Activated naive CD4-positive, alpha-beta T cell treated with anti-CD3 and anti-CD28 coated beads, Interleukin-2, amount 50 U/mL, for 24 hours (primary cell): ENCODE measurements at regions not wholly inside any gene's neighbourhood (a gene's known extent, or its start where the extent isn't known, plus 50 kb on each side); places are given as distances from the start of the nearest gene placed in this dataset.
"Not testable (repeated sequence)": the region's sequence is repeated elsewhere in the genome, so short reads cannot be mapped to it uniquely, and the experiment has no call there.

Source experiments
- H3K27ac Mint-ChIP-seq: one replicate; pipeline ENCODE4 v1.8.0; 2021; ENCODE audit warnings: mild to moderate bottlenecking, mixed read lengths
- H3K27me3 Mint-ChIP-seq: one replicate; pipeline ENCODE4 v1.8.0; 2021; ENCODE audit warnings: mixed read lengths
- H3K36me3 Mint-ChIP-seq: one replicate; pipeline ENCODE4 v1.8.0; 2021; ENCODE audit warnings: mixed read lengths
- H3K4me1 Mint-ChIP-seq: one replicate; pipeline ENCODE4 v1.8.0; 2021; ENCODE audit warnings: mixed read lengths
- H3K4me3 Mint-ChIP-seq: one replicate; pipeline ENCODE4 v1.8.0; 2021; ENCODE audit warnings: mild to moderate bottlenecking, mixed read lengths
- H3K9me3 Mint-ChIP-seq: one replicate; pipeline ENCODE4 v1.8.0; 2021; ENCODE audit warnings: mixed read lengths

DNA sequence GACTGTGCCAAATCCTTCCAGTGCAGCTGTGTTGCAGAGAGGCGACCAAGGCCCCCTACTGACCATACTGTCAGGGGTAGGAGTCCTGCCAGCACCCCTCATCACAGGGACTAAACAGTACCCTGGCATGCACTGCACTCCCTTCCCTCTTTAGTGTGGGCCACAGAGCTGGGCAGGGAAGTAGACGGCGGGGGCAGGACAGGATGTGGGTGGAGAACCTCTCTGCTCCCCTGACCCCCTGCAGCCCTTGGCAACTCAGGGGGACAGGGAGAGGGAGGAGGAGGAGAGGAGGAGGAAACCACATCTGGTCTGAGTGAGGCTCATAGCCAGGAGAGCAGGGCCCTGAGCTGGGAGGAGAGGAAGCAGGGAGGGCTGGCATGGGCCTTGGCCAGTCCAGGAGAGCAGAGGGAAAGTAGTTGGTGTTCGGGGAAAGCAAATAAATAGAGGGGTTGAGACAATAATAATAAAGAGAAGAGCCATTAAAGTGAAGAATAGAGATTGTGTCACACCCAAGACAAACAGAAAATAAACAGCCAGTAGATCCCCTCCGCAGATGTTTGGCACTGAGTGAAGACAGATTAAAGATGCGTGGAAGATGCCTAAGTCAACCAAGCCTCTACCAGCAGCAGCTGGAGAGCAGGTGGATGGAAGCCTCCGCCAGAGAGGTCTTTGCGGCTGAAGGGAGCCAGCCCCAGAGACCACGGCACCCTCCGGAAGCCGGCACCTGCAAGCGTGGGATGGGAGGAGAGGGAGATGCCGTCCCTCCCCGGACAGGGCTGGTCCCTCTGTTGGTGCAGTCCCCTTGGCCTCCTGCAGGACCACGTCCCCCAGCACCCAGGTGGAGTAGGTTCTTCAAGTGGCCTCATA, 61.5 kb downstream of the RPUSD4 start:
- no peaks in the 10 kb centered on the region for H3K4me1 Mint-ChIP-seq
- H3K27me3 Mint-ChIP-seq: peaks cover 1% of the 10 kb centered on the region
- peaks cover 6% of the 10 kb centered on the region for H3K9me3 Mint-ChIP-seq
- peaks cover 4% of the 10 kb centered on the region for H3K36me3 Mint-ChIP-seq
- H3K27ac Mint-ChIP-seq: no peak overlapping the region
- H3K4me3 Mint-ChIP-seq: no peak overlapping the region

DNA sequence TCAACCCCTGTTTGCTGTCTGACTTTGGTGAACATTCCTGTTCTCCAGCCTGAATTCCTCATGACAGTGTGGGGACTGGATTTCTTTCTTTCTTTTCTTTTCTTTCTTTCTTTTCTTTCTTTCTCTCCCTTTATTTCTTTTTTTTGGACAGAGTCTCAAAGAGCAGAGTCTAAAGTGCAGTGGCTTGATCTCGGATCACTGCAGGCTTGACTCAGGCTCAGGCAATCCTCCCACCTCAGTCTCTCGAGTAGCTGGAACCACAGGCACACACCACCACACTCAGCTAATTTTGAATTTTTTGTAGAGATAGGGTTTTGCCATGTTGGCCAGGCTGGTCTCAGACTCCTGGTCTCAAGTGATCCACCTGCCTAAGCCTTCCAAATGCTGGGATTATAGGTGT, 63.1 kb downstream of the RPUSD4 start:
- no peaks in the 10 kb centered on the region for H3K4me1 Mint-ChIP-seq
- no peak overlapping the region for H3K4me3 Mint-ChIP-seq
- H3K9me3 Mint-ChIP-seq: peaks cover 6% of the 10 kb centered on the region
- peaks cover 1% of the 10 kb centered on the region for H3K27me3 Mint-ChIP-seq
- peaks cover 4% of the 10 kb centered on the region for H3K36me3 Mint-ChIP-seq
- no peak overlapping the region for H3K27ac Mint-ChIP-seq

DNA sequence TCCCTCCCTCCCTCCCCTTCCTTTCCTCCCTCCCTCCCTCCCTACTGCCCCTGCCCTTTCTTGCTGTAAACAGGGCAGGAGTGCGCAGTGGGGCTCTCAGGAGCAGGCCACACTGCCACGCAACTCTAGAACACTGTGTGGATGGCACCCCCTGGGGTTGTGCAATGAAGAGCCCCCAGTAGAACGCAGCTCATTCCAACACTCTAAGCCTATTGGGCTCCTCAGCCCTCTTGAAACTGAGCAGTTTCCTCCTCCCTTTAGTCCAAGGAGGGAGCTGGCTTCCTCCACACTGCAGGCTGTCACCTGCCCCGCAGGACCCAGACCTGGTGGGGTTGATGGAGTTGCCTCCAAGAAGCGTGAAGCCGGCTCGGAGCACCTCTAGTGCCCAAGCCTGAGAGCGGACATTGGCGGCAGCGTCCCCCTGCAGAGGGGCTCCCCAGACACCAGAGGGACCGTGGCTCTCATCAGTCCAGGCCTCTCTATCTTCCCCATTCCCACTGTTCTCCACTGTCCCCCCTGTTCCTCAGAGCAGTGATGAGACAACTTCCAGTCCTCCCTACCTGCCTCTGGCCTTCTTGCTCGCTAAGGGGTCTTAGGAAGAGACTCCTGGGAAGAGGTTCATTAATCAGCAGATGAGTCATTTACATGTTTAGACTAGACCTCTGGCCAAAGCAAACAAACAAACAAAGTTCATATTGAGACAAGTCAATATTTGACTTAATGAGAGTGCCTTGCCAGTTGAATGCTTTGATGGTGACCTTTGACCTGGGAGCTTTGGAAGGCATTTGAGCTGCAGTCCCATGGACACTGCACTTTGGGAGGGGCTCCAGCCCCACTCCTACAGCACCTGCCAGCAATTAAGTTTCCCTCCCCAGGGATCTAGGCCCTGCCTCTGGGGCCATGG, 64.0 kb downstream of the RPUSD4 start:
- Mint-ChIP-seq H3K27me3 (peaks cover 1% of the 10 kb centered on the region), H3K4me1 (no peaks in the 10 kb centered on the region), H3K27ac (peak overlapping the region; percentile 52)

DNA sequence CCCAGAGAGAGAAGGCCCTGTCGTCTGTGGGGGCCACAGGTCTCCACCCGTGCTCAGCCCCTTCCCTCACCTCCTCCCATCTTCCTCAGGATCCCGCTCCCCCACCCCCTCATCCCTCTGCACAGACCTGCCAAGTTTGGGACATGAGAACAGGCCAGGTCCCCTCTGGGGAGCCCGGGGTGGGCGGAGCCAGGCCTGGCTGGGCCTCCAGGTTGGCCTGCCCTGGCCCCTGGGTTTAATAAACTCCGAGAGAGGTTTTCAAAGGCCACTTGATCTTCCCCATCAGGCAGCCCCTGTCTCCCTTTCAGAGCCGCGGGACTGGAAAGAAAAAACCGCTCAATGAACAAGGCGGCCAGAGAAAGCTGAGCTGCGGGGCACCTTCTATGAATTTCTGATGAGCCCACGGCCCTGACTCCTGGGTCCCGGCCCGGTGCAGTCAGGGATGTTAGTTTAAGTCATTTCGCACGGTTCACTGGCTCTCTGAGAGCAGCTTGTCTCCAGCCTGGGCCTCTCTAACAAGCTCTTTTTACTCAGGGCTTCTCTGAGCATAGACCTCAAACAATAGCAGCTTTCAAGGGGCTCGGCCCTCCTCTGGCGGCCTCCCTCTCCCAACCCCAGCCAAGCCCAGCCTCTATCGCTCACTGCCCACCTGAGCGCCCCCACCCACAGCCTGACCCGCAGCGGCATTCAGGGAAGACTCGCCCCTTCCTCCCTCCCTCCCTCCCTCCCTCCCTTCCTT, 64.8 kb downstream of the RPUSD4 start:
- Mint-ChIP-seq H3K36me3 (no peaks in the 10 kb centered on the region), H3K27ac (no peak overlapping the region), H3K27me3 (peaks cover 1% of the 10 kb centered on the region), H3K4me1 (no peaks in the 10 kb centered on the region), H3K4me3 (no peak overlapping the region), H3K9me3 (no peaks in the 10 kb centered on the region)

More for the DNA sequence above, 64.0 kb downstream of the RPUSD4 start:
- peaks cover 4% of the 10 kb centered on the region for H3K36me3 Mint-ChIP-seq
- H3K4me3 Mint-ChIP-seq: no peak overlapping the region
- peaks cover 6% of the 10 kb centered on the region for H3K9me3 Mint-ChIP-seq

DNA sequence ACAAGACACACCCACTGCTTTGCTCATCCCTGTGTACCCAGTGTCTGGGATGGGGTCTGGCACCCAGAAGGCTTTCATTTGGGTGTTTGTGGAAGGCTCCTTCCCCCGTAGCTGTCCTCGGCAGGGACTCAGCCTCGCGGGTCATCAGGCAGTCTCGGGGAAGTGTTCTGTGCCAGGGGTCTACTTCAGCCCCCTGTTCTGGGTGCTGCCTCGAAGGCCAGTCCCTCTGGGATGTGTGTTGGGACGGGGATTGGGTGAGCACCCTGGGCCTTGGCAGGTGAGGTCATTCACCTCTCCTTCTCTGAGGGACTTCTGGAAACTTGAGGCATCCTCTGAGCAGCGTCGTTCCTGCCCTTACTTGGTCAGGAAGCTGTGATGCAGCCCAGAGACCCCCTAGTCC, 65.5 kb downstream of the RPUSD4 start:
- no peaks in the 10 kb centered on the region for H3K4me1 Mint-ChIP-seq
- H3K27me3 Mint-ChIP-seq: peaks cover 5% of the 10 kb centered on the region
- no peak overlapping the region for H3K27ac Mint-ChIP-seq
- no peaks in the 10 kb centered on the region for H3K9me3 Mint-ChIP-seq
- no peak overlapping the region for H3K4me3 Mint-ChIP-seq
- no peaks in the 10 kb centered on the region for H3K36me3 Mint-ChIP-seq

DNA sequence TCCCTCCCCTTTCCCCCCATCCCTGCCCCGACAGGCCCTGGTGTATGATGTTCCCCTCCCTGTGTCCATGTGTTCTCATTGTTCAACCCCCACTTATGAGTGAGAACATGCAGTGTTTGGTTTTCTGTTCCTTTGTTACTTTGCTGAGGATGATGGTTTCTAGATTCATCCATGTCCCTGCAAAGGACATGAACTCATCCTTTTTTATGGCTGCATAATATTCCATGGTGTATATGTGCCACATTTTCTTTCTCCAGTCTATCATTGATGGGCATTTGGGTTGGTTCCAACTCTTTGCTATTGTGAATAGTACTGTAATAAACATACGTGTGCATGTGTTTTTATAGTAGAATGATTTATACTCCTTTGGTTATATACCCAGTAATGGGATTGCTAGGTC, 68.0 kb downstream of the RPUSD4 start:
- not testable (repeated sequence) for H3K27me3 Mint-ChIP-seq, H3K9me3 Mint-ChIP-seq, H3K4me1 Mint-ChIP-seq, H3K36me3 Mint-ChIP-seq, H3K27ac Mint-ChIP-seq, H3K4me3 Mint-ChIP-seq

DNA sequence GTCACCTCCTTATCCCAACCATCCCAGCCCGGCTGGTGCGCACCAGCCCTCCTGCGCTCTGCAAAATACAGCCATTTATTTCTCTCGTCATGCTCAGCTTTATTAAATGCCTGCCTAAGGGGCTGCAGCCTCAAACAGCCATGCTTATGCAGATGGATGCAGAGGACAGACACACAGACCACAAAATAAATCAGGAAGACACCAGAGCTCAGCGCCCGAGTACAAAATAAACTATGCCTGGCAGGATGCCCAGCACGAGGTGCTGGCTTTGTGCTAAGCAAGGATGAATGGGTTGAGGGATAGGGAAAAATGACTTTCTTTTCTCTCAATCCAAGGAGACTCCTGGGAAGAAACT, 70.5 kb downstream of the RPUSD4 start:
- H3K4me3 Mint-ChIP-seq: no peak overlapping the region

DNA sequence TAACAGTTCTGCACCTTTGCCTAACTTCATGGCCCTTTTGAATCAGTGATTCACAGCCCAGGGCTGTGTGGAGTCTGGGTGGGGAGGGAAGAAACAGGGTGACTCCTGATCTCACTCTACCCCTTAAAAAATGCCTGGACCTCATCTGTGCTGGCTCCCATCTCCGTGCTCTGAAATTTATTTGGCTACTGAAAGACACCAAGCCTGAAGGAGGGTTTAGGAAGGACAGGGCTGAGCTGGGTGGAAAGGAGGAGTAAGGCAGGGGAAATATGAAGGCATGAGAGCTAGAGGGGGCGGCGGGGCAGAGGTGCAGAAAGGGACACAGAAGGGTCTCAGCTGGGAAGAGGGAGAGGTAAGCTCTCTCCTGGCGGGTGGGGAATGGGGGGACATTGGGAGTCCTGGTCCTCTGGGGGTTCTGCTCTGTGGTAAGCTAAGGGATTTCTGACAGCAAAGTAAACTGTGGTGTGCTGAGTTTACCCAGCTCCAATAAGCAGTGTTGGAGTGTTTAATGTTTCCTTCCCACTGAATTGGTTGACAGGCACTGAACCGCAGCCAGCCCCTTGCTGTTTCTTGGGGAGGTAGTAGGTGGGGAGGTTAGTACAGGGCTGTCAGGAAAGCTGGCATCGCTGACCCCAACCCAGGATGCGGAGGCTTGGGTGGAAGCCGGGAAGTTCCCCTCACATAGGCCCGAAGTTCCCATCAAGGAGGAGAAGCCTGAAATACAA, 71.1 kb downstream of the RPUSD4 start:
- no peak overlapping the region for H3K27ac Mint-ChIP-seq
- H3K27me3 Mint-ChIP-seq: peaks cover 4% of the 10 kb centered on the region
- H3K9me3 Mint-ChIP-seq: no peaks in the 10 kb centered on the region
- H3K4me3 Mint-ChIP-seq: no peak overlapping the region
- no peaks in the 10 kb centered on the region for H3K36me3 Mint-ChIP-seq
- no peaks in the 10 kb centered on the region for H3K4me1 Mint-ChIP-seq

More for the DNA sequence above, 70.5 kb downstream of the RPUSD4 start:
- H3K27ac Mint-ChIP-seq: no peak overlapping the region
- no peaks in the 10 kb centered on the region for H3K9me3 Mint-ChIP-seq
- no peaks in the 10 kb centered on the region for H3K36me3 Mint-ChIP-seq
- peaks cover 4% of the 10 kb centered on the region for H3K27me3 Mint-ChIP-seq
- no peaks in the 10 kb centered on the region for H3K4me1 Mint-ChIP-seq

DNA sequence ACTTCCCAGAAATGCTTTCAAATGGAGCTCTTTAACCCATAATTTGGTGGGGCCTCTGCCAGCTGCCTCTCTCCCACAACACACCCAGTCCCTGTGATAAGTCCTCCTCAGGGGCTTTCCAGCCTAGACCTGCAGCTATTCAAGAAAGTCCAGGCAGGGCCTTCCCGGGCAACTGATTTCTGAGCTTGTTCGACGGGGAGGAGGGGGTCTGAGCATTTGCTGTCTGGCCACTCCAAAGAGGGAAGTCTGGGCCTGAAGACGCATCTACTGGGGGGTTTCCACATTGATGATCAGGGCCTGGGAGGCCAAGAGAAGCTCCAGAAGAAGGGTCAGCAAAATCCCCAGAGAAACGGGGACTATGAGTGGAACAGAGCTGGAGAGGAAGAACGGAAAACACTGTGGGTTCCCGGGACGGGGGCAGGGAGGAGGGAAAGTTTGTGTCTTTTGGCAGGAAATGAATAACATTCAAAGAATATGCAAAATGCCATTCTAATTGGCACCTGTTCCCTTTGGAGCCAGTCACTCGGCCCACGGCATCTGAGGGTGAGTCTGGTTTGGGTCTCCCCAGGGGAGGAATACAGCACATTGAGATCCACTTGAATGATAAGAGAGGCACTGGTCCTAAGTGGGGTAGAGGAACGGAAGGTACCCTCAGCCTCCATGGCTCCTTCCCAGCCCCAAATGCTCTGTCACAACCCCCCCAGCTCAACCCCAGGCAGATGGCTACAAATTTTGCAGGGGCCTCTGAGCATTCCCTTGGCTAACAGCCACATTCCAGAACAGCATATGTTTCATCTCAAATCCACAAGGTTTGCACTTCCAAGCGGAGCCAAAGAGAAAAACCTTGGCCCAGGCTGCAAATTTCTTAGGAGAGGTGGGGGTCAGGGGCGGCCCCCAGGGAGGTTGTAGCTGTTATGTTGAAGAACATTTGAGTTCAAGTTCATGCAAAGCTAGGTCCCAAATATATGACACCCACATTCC, 72.0 kb downstream of the RPUSD4 start:
- Mint-ChIP-seq H3K36me3 (no peaks in the 10 kb centered on the region), H3K27ac (no peak overlapping the region), H3K4me3 (no peak overlapping the region), H3K27me3 (peaks cover 4% of the 10 kb centered on the region), H3K9me3 (no peaks in the 10 kb centered on the region), H3K4me1 (no peaks in the 10 kb centered on the region)

DNA sequence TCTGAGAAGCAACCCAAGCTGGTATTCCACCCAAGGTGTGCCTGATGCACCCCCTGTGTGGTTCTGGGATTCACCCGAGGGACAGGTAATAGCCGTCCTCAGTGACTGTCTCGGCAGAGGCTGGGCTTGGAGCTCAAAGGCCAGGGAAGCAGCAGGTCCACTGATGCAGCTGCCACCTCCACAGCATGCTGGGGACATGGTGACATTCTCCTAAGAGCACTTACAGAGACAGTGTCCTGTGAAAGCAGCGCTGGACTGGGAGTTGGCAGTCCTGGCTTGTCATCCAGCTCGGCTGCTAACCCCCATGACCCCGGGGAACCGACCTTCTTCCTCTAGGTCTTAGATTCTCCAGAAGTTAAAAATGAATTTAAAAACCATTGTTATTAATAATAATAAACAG, 72.8 kb downstream of the RPUSD4 start:
- Mint-ChIP-seq H3K4me1 (no peaks in the 10 kb centered on the region), H3K27ac (no peak overlapping the region), H3K4me3 (no peak overlapping the region), H3K9me3 (no peaks in the 10 kb centered on the region), H3K27me3 (peaks cover 4% of the 10 kb centered on the region), H3K36me3 (no peaks in the 10 kb centered on the region)

DNA sequence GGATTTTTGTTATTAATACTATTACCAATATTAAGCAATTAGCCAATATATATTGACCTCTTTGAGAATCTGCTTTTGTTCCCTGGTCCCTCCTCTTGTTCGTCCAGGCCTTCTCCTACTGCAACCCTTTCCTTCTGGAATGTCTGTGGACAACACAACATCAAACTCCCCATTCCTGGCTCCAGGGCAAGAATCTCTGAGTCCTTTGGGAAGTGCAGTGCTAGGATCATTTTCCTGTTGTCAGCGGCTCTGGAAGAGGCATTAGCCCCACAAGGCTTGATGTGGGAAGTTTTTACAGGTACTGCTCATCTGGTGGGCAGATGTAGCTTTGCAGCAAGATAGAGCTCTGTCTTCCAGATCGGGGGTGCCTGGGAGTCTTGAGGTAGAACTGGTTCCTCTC, 74.3 kb downstream of the RPUSD4 start:
- Mint-ChIP-seq H3K4me3 (no peak overlapping the region), H3K4me1 (no peaks in the 10 kb centered on the region), H3K27ac (no peak overlapping the region), H3K27me3 (peaks cover 4% of the 10 kb centered on the region), H3K9me3 (no peaks in the 10 kb centered on the region), H3K36me3 (no peaks in the 10 kb centered on the region)

DNA sequence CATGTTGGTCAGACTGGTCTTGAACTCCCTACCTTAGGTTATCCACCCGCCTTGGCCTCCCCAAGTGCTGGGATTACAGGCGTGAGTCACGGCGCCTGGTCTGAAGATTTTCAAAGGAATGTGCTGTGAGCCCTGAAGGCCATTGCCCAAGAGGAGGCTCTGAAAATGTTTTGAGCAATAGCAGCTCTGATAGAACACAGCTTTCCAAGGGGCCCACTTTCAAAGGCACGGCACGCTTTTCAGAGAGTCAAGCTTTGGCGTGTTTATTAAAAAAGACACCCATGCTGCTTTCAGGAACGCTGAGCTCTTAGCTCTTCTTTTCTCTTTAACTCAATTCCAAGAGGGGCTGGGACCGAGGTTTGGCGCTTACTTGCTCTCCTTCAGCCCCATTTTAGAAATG, 73.8 kb upstream of the CDON start:
- Mint-ChIP-seq H3K4me3 (no peak overlapping the region), H3K4me1 (no peaks in the 10 kb centered on the region), H3K9me3 (no peaks in the 10 kb centered on the region), H3K27me3 (peaks cover 4% of the 10 kb centered on the region), H3K36me3 (no peaks in the 10 kb centered on the region), H3K27ac (no peak overlapping the region)

DNA sequence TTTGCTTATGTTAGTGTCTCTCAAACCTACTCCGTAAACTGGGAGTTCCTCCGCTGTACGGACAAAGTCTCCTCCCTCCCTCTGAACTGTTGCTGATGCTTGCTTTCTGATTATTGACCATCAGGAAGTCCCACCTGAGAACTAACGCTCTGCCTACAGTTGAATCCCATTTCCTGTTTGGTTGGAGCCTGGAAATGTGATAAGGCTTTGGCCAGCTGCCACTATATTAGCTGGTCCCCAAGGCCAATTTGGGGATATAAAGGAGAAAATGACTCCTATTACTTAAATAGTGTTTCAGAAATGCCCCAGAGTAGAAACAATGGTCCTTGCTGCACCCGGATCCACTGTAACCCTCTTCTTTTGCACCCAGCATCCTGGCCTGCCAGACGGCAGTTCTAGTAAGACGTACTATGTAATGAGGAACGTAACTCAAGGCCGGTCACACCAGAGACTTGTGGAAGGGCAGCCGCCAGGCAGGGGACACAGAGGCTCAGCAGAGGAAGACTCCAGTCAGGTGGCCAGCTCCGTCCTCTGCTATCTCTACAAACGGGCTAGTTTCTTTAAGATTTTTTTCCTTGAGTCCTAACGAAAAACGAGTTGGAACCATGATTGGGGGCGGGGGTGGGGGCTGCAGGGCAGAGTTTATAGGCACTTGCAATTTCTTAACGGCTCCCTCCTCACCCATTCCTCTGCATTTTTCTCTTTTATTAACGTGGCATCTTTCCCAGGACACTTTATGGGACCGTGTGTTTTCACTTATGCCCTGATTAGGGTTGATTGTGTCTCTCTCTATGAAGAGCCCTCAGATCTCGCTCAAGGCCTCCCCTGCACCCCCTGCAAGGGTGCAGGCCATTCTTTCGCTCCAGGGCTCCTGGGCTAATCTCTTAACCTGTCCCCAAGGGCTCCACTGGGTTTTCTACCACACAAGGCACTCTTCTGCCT, 72.8 kb upstream of the CDON start:
- Mint-ChIP-seq H3K36me3 (no peaks in the 10 kb centered on the region), H3K4me3 (no peak overlapping the region), H3K9me3 (no peaks in the 10 kb centered on the region), H3K4me1 (no peaks in the 10 kb centered on the region), H3K27ac (no peak overlapping the region), H3K27me3 (no peaks in the 10 kb centered on the region)
